Vagina (tissue), 2 donors: ENCODE measurements at regions not wholly inside any gene's neighbourhood (a gene's known extent, or its start where the extent isn't known, plus 50 kb on each side); places are given as distances from the start of the nearest gene placed in this dataset.

ENCODE experiments used
- POLR2A ChIP-seq, 2 donors: fragments of 450-650 bp; IDR thresholded peaks; one replicate each; pipeline ENCODE4 v1.6.1; 2017; ENCODE audit warnings: antibody characterized with exemption in 2 of 2, mild to moderate bottlenecking in 2 of 2, moderate library complexity in 2 of 2
- POLR2AphosphoS5 ChIP-seq, 2 donors: sonication (generic); formaldehyde crosslinking; IDR thresholded peaks; one replicate each; pipeline ENCODE4 v1.9.0; 2017; ENCODE audit warnings: antibody characterized with exemption in 2 of 2, mild to moderate bottlenecking in 2 of 2, low read depth in 1 of 2; ENCODE audit not compliant: insufficient read depth in 1 of 2
- TF ChIP-seq, protein P1 (sequence below), 3 experiments: fragments of 450-650 bp in 2 of 3; fragments of 200-600 bp in 1 of 3; sonication (generic) in 1 of 3; IDR thresholded peaks; one replicate each; pipeline ENCODE4 v1.5.1; 2017 to 2019; ENCODE audit warnings: antibody characterized with exemption in 3 of 3, mild to moderate bottlenecking in 2 of 3, moderate library complexity in 2 of 3

DNA sequence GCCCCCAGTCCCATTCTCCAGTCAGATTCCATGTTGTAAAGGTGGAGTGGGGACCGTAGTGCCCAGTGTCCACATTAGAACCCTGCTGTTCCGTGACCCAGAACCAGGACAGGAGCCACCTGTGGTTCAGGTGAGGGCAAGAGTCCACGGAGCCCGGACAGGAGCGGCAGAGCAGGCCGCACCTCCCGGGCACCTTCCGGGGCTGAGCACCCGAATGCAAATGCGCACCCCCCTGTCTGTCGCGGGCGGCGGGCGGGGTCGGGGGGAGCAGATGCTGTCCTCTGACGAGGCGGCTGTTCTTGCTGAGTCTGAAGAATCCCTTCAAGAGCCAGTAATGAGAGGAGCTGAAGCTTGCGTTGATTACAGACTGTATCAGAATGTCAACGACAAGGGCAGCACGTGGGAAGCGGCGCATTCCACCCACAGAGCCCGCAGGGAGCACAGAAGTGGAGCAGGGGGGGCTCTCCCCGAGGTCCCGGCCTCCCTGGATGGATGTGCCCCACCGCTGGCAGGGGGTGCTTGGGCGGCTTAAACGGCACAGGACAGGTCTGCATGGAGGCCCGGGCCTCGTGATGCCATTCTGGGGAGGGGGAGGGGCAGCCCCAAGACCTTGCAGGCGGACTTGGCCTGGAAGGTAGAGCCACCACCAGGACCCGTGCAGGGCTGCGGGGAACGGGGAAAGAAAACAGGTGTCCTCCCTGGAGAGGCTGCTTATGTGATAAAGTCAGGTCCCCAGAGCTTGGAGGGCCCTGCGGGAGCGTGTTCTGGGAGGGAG is 407.5 kb upstream of the RNF32 start:
- TF ChIP-seq, protein P1, sequence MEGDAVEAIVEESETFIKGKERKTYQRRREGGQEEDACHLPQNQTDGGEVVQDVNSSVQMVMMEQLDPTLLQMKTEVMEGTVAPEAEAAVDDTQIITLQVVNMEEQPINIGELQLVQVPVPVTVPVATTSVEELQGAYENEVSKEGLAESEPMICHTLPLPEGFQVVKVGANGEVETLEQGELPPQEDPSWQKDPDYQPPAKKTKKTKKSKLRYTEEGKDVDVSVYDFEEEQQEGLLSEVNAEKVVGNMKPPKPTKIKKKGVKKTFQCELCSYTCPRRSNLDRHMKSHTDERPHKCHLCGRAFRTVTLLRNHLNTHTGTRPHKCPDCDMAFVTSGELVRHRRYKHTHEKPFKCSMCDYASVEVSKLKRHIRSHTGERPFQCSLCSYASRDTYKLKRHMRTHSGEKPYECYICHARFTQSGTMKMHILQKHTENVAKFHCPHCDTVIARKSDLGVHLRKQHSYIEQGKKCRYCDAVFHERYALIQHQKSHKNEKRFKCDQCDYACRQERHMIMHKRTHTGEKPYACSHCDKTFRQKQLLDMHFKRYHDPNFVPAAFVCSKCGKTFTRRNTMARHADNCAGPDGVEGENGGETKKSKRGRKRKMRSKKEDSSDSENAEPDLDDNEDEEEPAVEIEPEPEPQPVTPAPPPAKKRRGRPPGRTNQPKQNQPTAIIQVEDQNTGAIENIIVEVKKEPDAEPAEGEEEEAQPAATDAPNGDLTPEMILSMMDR (IDR thresholded peaks at IDR 0.05), result no peak
- TF ChIP-seq POLR2A (IDR thresholded peaks at IDR 0.05), result no peak
- no peak for TF ChIP-seq POLR2AphosphoS5 (IDR thresholded peaks at IDR 0.05; ENCODE audit: insufficient read depth in 1 of 2, low read depth in 1 of 2)
